ENCODE measurements at regions not wholly inside any gene's neighbourhood (a gene's known extent, or its start where the extent isn't known, plus 50 kb on each side); places are given as distances from the start of the nearest gene placed in this dataset.

DNA sequence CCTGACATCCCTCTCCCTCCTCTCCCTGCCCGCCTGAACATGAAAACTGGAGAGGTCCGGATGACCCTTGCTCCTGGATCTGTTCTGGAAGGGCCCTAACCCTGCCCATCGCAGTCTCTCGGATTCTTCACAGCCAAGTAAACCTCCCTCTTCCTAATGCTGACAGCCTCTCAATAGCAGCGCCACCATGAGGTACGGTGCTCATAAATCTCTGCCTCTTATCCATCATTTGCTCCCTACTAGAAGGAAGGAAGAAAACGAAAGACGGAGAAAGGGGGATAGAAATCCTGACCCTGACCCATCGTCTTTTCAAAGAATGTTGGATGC lies 257.9 kb downstream of the BCL11A start:
- no peak for TF ChIP-seq GATA3 (IDR thresholded peaks at IDR 0.05; ENCODE audit: low read depth, low read length)
- TF ChIP-seq GATA2 (IDR thresholded peaks at IDR 0.05; ENCODE audit: low read depth, low read length) = no peak
